Stimulated activated CD4-positive, alpha-beta T cell treated with anti-CD3 and anti-CD28 coated beads, Interleukin-1b, Interleukin-23, amount 100 ng/mL, for 4 hours (primary cell): ENCODE measurements at regions not wholly inside any gene's neighbourhood (a gene's known extent, or its start where the extent isn't known, plus 50 kb on each side); places are given as distances from the start of the nearest gene placed in this dataset.

Experiments
- DNase-seq, 2 donors: peaks; one replicate each; pipeline ENCODE4 v3.0.0-alpha.2; 2020; ENCODE audit warnings: low read depth in 2 of 2

- no peak for DNase-seq
These were observed 214.4 kb downstream of the METTL4 start for GRCh38 chr18:2356906-2357305.

DNA sequence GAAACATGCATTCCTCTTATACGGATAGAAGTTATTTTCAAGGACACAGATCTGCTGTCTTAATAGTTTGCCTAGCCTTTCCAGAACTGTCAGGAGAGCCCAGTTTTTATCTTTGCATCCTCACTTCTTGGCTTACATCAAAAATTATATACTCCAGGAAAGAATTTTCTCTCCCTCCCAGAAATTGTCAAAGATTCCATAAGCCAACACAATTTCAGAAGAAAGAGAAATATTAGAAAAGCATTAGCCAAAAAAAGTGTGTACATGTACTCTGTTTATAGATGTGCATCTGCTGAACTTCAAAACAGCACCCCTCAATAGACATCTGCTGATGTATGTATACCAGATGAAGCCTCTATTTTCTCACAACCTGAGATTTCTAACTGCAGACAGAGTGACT lies 210.4 kb downstream of the METTL4 start:
- DNase-seq = no peak

DNA sequence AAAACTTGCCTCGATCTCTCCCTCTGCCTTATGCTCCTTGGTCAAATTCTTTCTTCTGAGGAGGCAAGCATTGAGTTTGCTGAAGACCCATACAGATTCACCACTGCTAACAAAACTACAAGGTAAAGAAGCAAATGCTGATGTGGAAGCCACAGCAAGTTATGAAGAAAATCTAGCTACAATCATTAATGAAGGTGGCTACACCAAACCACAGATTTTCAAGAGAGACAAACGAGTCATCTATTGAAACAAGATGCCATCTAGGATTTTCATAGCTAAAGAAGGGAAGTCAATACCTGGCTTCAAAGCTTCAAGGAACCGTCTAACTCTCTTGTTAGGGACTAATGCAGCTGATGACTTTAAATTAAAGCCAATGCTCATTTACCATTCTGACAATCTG lies 203.2 kb downstream of the METTL4 start:
- DNase-seq = no peak

DNA sequence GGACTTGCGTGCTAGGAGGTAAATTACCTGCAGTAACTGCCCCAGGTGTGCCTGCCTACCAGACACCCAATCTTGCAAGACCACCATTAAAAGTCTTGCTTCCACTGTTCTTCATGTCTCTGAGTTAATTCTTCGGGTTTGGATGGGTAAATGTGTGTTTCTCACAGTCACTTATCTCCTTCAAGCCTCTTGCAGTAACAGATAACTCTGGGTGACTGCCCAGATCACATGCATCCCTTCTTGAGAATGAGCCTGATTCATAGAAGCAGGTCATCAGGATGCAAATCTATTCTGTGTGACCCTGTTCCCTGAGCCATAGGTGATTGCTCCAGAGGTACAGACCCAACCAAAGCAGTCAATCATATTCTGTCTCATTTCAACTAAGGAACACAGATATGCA lies 194.6 kb downstream of the METTL4 start:
- DNase-seq = no peak

DNA sequence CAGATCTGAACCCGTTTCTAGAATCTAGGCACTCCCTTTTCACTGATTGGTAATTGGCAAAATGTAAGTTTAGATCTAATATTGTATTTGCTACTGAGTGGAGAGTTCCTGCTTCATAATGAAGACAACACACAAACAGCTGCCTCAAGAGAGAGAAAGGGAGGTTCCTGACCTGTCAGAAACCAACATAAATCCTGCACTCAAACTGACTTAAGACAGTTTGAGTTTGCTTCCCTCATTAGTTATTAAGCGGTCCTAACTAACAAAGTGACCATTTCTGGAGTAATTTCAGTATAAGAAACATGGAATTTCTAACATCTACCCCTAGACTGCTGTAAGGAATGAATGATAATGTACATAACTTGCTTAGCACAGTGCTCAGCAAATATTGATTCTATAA lies 191.2 kb downstream of the METTL4 start:
- DNase-seq = no peak

GRCh38 chr18:2381539-2381938 lies 189.8 kb downstream of the METTL4 start:
- no peak for DNase-seq

DNA sequence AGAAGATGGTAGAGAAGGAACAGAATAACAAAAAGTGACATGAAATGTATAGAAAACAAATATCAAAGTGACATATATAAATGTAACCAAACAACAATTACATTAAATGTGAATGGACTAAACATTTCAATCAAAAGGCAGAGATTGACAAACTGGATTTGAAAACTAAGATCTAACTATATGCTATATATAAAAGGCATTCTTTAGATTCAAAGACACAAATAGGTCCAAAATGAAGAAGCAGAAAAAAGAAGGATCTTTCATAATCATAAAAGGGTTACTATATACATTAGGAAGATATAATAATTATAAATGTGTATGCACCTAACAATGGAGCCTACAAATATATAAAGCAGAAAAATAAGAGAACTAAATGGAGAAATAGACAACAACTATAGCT lies 183.7 kb downstream of the METTL4 start:
- DNase-seq = no peak

DNA sequence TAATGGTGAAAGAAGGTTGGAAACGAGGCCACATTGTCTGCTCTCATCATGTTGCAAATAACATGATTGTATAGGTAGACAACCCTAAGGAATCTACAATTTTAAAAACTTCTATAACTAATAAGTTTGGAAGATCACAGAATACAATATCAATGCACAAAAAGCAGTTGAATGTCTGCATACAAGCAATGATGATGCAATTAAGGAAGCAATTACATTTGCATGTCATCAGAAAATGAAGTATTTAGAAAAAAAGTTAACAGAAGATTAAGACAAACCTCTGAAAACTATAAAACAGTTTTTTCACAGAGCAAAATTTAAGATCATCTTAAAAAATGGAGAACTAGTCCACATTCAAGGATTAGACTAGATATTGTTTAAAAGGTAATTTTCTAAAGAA lies 181.1 kb downstream of the METTL4 start:
- no peak for DNase-seq

DNA sequence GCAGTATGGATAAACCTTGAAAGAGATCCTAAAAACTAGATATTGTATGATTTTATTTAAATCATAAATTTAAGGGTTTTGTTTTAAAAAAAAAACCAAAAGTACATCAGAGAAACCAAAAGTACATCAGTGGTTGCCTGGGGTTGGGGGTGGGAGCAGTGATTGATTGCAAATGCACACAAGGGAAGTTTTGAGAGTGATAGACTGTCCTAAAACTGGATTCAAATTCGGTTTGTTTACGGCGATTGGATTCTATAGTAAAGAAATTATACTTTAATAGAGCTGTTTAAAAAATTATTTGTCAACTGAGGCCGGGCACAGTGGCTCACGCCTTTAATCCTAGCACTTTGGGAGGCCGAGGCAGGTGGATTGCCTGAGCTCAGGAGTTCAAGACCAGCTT lies 179.8 kb downstream of the METTL4 start:
- DNase-seq = no peak

- no peak for DNase-seq
These were observed 178.9 kb downstream of the METTL4 start for GRCh38 chr18:2392446-2392845.

DNA sequence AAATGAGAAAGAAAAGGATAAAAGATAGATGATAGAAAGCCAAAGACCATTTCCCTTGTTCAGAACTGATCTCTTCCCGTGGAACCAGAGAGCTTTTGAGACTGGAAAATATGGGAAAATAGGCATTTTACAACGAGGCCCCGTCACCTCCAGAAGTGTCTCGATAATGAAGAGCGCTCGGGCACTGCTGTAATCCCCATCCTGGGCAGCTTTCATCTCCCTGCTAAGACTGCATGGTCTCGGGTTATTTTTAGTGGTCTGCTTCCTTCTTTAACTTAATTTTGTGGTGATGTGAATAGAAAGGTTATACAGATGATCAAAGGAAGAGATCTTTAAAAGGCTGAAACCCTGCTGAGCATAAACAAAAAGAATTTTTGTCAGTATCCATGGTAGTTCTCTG lies 176.6 kb downstream of the METTL4 start:
- no peak for DNase-seq

GRCh38 chr18:2395427-2396161 lies 175.7 kb downstream of the METTL4 start:
- DNase-seq = no peak

GRCh38 chr18:2396162-2396505 lies 175.2 kb downstream of the METTL4 start:
- no peak for DNase-seq

DNA sequence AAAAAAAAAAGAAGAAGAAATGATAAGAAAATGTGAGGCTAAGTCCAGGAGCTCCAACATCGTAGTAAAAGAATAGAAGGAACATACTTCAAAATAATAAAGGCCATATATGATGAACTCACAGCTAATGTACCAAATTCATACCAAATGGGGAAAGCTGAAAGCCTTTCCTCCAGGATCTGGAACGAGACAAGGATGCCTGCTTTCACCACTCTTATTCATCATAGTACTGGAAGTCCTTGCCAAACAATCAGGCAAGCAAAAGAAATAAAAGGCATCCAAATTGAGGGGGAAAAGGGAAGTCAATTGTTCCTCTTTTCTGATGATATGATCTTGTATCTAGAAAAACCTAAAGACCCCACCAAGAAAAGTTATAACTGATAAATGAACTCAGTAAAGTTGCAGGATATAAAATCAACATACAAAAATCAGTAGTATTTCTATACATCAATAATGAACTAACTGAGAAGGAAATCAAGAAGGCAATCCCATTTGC lies 170.6 kb downstream of the METTL4 start:
- no peak for DNase-seq

DNA sequence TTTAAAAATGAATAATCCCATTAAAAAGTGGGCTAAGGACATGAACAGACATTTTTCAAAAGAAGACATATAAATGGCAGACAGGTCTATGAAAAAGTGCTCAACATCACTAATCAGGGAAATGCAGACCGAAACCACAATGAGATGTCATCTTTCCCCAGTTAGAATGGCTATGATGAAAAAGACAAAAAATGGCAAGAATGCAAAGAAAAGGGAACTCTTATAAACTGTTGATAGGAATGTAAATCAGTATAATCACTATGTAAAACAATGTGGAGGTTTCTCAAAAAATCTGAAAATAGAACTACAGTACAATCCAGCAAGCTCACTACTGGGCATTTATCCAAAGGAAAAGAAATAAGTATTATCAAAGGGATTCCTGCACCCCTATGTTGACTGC lies 169.2 kb downstream of the METTL4 start:
- no peak for DNase-seq

GRCh38 chr18:2406544-2406943 lies 164.8 kb downstream of the METTL4 start:
- no peak for DNase-seq

DNA sequence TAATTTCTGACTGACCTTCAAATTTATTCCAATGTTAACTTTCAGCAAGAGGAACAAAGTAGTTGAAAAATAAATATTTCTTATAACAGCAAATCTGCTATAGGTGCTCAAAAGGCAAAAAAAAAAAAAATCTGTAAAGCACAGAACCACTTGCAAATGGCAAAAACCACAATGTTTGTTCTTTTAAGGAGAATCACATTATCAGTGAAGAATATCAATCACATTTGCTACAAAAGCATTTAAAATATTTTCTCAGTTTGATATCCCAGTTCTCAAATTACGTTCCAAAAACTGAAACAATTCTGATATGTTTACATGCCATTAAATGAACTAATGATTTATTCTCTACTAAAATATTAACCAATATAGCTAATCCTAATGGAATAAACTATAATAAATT lies 163.3 kb downstream of the METTL4 start:
- no peak for DNase-seq

GRCh38 chr18:2409906-2410305 lies 161.4 kb downstream of the METTL4 start:
- DNase-seq = no peak

DNA sequence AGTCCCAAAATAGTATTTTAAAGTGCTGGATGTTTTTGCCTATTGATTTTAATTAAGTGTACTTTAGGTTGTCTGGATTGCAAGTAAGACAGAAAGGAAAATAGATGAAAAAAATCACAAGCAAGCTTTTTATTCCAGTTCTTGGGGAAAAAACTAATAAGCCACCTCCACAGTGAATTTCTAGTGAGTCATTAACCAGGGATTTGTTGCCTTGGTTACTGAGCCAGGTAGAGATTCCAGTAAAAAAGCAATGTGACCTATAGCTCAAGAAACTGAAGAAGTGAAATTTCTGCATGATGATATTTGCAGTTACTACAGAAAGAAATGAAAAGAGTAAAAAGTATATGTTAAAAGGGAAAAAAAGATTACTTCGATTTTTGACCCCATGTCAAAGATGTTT lies 160.6 kb downstream of the METTL4 start:
- no peak for DNase-seq

- DNase-seq = no peak
These were observed 159.8 kb downstream of the METTL4 start for GRCh38 chr18:2411381-2411960.

DNA sequence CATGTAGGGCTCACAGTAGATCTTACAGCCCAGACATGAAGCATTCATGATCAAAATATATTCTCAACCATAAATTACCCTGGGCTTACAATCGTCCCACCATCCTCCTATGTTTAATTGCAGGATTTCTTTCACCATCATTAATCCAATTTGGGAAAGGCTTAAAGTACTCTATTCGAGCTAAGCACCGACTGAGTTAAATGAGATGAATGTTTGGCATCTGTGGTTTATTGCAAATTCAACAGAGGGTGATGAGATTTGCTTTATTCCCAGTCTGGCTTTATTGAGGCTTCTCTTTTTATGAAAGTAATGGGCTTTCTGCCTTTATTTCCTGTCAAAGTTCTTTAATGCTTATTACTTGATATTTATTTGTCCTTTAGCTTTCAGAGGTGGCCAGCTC lies 159.0 kb downstream of the METTL4 start:
- no peak for DNase-seq

- DNase-seq = no peak
These were observed 158.1 kb downstream of the METTL4 start for GRCh38 chr18:2412996-2413751.

DNA sequence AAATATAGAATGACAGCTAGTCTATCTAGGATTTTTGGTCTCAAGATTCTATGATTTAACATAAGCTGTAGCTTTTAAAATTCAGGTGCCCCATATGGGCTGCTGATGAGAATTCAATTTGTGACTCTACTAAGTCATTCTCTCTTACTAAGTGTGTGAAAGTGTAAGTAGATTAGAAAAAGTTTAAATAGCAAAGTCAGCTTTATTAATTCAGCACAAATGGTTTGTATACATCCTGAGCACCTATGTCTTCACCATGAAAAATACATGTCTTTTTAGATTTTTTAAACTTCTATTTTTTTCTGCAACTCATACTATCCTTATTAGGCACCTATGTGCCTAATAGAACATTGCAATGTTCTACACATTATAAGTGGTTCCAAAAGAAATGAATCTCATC lies 157.1 kb downstream of the METTL4 start:
- DNase-seq = no peak
